Activated naive CD4-positive, alpha-beta T cell treated with anti-CD3 and anti-CD28 coated beads, Interleukin-2, amount 50 U/mL, for 16 hours (primary cell): ENCODE measurements at regions not wholly inside any gene's neighbourhood (a gene's known extent, or its start where the extent isn't known, plus 50 kb on each side); places are given as distances from the start of the nearest gene placed in this dataset.

Experiments
- DNase-seq: peaks from one replicate; pipeline ENCODE4 v3.0.0-alpha.2; 2020

DNA sequence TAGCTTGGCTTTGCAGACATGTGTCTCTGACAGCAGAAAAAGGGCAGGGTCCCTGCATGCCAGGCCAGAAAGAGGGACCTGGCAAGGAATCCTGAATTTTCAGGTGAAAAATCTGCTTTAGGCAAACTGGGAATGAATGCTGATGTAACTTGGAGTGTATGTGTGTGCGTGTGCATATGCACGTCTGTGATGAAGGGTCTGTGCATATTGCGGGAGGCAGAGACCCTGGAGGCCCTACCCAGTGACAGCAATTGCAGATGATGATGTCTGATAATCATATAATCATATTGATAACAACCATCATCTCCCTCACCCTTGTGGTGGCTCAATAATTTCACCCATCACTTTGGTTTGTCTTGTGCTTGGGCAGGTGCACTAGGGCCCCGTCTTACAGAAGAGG is 80.7 kb upstream of the SDK2 start:
- no peak for DNase-seq

DNA sequence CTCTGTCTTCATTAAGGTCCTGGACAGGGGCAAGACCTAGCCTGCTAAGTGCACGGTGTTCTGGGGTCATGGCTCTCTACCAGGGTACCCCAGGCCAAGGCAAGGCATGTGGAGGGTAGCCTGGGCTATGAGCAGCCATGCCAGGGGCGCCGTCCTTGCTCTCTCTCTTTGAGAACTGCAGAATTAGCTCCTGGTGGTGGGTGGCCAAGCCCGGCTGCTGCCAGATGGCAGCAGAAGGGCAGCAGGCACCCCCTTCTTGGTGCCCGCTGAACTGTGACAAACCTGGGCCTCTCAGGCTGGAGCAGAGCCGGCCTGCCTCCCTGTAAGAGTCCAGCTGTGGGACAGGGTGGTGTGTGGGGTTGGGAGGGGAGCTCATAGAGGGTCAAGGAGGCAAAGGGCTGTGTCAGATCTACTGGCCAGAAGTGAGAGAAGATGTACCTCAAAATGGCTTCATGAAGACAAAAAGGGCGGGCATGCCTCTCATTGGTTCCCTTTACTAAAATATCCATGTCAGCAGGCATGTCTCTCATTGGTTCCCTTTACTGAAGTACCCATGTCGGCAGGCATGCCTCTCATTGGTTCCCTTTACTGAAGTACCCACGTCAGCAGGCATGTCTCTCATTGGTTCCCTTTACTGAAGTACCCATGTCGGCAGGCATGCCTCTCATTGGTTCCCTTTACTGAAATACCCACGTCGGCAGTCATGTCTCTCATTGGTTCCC is 81.7 kb upstream of the SDK2 start:
- DNase-seq: no peak

DNA sequence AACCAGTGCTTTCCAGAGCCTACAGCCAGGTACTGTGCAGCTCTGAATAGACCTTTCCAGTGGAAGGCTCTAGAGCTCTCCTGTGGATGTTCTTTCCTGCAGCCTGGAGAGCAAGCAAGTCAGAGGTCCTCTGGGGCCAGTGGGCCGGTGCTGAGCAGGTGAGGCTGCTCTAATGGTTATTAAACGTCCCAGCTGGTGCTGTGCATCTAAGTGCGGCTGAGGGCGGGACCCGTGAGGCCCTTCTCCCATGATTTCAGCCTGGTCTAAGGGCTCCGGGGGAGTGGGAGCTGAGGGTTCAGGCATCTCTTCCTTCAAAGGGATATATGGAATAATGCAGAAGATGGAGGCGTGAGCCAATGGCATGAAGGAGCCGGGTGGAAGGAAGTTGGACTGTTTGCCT is 83.7 kb upstream of the SDK2 start:
- no peak for DNase-seq

DNA sequence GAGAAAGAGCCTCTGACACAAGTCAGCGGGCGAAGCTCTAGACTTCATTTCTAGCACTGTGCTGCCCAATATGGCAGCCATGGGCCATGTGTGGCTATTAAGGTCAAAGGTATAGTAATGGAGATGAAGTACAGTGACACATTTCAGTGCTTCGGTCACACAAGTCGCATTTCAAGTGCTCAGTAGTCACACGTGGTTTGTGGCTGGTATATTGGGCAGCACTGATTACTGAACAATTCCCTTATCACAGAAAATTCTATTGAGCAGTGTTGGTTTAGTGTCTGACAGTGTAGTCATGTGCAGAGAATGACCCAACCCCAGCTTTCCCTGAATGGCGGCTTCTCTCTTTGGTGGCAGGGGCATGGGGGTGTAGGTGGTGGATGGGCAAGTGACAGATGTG is 84.9 kb upstream of the SDK2 start:
- no peak for DNase-seq

DNA sequence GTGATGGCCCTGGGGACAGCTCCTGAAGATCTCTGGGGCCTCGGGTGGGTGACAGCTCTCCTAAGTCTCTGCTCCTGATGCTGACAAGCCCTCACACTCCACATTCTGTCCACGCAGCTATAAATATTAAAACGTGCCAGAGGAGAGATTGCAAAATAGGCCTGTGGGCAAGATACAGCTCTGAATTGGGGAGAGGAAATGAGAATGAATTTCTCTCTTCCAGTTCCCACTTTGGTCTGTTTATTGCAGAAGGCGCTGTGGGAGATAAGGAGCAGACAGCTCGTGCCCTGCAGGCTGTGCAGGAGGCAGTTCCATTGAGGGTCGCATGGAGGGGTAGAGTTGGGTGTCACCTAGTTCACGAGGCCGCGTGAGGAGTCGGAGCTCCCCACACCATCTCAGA is 87.5 kb upstream of the SDK2 start:
- no peak for DNase-seq

DNA sequence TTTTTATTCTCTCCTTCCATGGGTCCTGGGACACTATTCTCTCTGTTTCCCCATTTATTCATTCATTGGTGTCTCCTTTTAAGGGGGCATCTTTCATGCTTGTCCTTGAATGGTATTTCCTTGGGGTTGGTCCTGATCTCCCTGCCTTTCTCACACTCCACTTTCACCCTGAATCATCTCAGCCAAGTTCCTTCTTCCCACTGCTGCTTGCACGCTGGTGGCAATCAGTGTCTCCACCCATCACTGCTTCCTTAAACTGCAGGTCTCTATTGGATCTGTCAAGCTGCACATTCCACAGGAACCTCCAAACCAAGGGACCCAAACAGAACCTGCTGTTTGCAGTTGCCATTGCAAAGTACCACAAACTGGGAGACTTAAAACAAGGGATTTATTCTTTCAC is 89.3 kb upstream of the SDK2 start:
- DNase-seq: no peak

DNA sequence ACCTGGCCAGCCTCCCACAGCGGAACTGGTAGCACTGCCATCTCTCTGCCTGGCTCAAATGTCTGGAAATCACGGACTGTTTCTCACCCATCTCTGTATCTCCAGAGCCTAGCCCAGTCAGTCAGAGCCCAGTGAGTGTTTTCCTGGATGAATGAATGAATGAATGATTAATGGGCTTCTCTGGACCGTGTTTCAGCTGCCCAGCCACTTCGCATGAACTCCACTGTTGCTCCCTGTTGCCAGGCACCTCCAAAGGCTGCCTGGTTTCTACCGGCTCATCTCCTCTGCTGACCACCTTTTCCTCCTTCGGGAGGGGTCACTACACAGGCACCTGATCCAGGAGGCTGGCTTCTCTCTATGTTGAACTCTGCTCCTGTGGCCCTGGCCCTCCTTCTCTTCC is 91.0 kb upstream of the SDK2 start:
- DNase-seq: no peak

DNA sequence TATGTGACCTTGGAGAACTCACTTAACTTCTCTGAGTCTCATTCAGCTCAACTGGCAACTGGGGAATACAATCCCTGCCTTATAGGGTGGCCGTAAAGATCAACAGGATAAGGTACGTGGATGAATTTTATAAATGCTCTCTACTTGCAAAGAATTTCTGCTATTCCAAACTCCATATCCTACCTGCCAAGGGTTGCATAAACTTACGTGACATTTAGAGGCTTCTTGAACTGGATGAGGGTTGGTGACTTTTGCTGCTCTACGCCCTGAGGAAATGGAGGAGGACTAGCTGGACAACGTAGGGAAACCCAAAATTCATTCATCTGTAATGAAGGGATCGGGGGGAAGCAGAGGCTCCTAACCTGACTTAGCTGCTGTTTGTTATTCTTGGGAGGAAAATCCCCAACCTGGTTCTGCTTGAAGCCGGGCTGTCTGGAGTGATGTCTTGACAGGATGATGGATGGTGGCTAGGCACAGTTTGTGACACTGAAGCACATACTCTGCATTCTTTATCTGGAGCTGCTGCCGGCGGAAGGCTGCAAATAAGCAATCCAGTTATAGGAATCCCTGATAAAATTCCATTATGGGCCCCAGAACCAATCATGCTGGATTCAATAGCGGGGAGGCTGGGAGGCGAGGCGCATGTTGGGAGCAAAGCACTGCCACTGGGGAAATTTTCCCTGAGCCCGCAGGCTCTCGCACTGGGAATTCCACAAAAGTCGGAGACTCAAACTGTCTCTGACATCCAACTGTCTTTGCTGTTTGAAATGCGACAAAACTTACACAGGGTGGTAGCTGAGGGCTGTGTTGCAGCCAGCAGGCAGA is 94.7 kb upstream of the SDK2 start:
- no peak for DNase-seq

DNA sequence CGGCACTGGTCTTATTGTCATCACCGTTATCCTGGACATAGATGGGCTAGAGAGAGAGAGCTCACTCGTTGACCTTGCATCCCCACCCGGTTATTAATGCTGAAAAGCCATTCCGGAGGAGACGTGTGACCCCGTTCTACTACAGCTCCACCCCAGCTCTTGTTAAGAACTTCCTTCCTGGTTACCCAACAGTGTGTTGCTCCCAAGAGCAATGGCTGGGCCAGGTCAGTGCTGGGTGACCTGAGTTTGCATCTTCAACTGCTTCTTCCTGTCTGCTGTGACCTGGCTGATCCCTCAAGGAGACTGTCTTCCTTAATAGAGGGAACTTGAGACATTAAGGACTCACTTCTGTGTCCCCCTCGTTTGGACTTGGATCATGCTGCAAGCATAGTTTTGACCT is 96.1 kb upstream of the SDK2 start:
- DNase-seq: no peak

DNA sequence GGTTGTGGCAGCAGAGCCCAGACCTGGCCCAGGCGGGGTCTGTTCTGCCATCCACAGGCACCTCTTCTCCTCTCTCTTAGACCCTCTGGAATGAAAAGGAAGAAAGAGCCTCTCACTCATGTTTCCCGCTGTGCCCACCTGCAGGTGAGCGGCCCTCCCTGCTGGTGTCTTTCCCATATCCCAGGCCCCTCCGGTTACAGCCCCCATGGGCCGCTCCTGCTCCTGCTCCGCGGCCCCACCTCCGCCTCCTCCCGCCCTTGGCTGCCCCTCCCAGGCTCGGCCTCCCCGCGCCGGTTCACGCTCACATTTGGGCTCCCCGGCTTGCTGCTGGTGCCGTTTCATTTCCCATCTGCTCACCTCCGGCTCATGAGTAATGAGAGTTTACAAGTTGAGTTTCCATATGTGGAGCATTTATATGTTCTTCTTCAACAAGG is 98.7 kb upstream of the SDK2 start:
- DNase-seq: no peak

DNA sequence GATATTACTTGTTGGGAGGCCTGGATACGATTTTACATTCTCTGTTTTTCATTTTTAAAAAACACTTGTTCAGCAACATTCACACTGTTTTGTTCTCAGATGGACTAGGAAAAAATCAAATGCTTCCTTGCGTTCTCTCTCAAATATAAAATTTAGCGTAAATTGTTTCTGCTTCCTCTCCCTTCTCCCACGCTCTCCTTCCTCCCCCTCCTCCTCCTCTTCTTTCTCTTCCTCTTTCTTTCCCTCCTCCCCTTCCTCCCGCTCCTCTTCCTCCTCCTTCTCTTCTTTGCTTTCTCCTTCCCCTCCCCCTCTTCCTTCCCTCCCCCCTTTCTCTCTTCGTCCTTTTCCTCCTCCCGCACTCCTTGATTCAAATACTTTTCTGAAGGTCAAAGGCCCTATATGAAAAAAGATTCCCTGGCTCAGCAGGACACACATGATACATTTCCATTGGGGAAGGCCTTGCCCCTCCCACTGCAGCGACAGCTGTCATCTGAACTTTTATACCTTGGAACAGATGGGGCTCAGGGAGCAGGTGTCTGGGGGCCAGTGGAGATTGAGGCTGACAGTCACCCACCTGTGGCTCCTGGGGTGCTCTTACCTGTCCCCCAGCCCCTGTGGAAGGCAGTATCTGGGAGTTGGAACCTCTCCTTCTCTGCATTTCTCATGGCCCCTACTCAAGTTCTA is 99.4 kb upstream of the SDK2 start:
- no peak for DNase-seq

DNA sequence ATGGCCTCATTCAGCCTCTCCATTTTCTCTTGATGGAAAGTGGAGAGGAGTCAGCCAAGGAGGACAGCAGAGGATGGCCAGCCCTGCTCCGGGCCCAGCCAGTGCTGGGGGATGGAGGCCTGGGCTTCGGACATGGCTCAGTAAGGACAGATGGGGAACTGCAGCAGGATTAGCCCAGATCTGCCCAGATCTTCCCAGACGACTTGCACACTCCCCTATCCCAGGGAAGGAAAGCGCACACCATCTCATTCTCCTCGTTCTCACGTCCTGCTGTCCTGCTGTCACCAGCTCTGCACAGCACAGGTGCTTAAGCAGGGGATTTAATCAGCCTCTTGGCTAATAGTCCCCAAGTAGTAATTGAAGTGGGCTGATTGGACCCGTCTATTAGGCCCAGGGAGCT is 100.2 kb upstream of the SDK2 start:
- no peak for DNase-seq

DNA sequence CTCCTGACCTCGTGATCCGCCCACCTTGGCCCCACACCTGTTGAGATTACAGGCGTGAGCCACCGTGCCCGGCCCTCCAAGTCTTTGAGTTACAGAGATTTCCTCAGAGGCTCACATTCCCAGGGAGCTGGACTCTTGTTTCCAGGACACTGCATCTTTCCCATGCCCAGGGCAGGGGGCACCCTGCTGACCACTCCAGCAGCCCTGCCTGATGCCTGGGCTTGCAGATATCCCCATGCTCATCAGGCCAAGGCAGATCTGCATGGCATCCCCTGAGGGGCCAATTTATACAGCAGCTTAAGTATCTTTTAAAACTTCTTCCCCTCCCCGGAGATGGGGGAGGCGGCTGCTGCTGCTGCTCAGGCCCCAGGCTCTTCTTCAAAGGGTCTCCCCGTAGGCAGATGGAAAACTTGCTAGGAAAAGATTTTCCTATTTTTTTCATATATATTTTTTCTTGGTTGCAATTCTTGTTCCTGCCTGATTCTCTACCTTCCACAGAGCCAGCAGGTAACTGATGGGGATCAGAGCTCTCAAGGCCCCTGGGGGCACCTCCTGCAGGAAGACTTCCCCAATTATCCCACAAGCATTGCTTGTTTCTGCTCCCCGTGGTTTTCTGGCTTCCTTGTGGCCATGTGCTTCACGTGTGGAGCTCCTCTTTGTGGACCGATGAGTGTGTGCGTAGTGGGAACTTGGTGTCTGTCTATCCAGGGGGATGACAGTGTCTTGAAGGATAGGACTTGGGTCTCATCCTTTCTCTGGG is 102.2 kb upstream of the SDK2 start:
- DNase-seq: no peak

DNA sequence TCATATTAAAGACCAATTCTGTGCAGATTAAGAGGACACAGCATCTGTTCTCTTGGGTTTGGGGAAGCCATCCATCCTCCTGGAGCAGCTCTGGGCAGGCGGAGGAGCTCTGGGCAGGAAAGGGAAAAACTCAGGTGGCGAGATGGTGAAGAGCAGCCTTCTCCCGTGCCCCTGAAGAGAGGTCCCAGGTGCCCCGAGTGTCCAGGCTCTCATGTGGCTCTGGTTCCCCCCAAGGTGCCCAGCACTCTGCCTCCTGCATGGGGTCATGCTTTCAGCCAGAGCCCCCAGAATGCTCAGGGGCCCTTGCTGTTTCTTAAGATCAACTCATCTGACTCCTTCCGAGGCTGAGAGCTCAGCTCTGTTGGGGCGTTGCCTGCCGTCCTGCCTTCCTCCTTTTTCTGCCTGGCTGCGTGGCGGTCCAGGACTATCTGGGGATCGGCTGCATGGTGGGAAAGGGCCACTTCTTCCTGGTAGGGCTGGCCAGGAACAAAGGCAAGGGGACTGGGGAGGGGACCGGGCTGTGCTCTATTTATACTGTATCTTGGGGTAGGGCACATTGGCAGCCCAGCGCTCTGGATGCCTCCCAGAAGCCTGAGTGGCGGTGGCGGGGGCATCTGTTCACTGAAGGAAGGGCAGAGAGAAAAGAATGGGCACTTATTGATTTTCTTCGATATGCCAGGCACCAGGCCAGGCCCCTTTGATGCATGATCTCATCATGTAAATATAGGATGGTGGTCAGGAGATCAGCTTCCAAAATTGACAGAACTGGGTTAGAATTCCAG is 103.2 kb upstream of the SDK2 start:
- DNase-seq: no peak

DNA sequence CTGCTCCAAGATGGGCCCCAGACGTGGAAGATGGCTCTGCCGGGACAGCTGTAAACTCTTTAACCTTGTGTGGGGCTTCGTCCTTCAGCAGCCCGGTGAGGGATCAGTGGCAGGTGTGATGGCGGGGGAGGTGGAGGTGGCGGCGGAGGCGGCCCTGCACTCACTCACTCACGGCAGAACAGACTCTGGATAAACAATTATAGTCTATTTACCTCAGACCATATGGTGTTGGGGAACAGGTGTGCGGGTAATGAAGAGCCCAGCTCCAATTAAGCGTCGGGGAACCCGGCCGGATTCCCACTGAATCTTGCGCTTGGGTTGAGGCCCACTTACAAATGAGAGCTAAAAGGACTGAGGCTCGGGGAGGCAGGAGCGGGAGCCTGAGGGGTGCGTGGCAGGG is 104.3 kb upstream of the SDK2 start:
- DNase-seq: no peak

DNA sequence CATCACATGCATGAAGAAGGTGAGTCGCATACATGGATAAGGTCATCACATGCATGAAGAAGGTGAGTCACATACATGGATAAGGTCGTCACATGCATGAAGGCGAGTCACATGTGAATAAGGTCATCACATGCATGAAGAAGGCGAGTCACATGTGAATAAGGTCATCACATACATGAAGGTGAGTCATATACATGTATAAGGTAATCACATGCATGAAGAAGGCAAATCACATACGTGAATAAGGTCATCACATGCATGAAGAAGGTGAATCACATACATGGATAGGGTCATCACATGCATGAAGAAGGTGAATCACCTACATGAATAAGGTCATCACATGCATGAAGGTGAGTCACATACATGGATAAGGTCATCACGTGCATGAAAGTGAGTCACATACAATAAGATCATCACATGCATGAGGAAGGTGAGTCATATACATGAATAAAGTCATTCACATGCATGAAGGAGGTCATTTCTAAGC is 105.1 kb upstream of the SDK2 start:
- DNase-seq: no peak

DNA sequence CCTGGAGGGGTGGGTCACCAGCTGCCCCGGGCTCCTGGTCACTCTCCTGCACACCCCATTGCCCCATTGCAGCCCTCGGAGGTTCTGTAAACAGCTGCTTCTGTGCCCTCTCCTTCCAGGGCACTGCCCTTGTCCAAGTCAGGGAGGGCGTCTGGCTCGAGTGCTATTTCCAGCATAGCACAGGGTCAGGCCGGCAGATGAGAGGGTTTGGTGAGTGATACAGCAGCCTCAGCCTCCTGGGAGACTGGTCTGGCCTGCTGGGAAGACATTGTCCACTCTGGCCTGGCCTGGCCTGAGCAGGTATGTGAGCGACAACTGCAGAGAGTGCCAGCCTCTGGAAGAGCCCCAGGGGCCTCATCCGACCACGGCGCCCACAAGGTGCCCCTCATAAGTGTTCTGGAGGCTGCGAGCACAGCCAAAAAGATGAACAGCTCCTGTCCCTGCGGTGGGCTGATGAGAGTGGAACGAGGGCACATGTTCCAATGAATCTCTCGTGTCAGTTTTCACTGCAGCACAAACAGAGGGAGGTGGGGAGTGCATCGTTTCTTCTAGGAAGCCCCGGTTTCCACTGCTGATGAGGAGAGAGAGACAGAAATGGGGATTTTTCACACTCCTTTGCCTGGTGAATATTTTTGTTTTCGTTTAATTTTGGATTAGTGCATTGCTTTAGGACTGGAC is 105.8 kb upstream of the SDK2 start:
- DNase-seq: no peak

DNA sequence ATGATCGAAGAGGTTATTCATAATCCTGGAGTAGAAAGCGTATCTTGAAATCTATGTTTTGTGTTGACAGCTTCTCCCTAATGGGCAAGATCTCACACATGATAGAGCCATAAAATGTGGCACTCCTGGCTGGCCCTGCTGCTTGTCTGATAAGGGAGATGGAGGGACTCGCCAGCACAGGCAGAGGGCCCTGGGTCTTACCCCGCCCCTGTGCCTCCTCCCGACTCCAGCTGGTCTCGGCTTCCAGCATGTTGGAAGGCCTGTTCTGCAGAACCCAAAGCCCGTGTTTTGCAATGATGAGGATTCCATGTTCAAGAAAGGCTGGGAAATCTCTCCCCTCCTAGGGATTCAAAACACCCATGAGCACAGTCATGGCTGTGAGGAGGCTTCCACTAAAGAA is 106.7 kb upstream of the SDK2 start:
- DNase-seq: no peak

DNA sequence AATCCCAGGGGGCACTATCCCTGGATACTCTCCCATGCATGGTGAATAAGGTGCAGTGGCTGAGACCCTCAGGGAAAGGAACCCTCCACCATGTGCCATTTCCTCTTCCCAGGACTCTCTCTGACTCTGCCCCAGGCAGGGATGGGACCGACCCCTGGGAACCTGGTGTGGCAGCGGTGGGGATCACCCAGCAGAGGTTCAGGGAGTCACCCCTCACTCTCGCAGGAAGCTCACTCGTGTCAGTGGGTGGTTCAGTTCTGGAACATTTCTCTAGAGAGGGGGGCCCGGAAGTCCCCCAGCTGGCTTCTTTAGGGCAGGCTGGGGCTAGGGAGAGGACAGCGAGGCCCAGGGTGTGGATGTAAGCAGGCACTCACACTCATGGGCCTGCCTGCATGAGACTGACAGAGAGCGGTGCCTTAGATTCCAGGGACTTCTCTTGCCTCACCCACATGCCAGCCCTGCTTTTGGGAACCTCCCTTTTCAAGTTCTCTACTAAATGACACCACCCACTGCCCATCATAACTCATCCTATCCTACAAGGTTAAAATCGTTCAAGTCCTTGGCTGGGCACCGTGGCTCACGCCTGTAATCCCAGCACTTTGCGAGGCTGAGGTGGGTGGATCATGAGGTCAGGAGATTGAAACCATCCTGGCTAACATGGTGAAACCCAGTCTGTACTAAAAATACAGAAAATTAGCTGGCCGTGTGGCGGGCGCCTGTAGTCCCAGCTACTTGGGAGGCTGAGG is 109.7 kb upstream of the SDK2 start:
- no peak for DNase-seq

DNA sequence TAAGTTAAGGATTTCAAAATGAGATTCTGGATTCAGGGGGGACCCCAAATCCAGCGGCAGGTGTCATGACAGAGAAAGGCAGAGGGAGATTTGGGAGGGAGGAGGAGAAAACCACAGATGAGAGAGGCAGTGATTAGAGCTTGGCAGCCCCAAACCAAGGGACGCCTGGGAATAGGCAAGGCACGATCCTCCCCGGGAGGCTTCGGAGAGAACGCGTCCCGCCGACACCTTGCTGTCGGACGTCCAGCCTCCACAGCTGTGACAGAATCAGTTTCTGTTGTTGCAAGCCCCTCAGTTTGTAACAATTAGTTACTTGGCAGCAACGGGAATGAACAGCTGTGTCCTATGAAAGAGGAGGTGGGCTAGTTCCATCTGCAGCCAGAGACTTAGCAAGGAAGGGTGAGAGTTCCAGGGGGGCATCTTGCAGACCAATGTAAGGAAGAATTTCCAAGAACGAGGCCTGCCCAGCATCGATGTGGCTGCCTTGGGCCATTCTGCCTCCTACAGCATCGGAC is 110.7 kb upstream of the SDK2 start:
- DNase-seq: no peak

DNA sequence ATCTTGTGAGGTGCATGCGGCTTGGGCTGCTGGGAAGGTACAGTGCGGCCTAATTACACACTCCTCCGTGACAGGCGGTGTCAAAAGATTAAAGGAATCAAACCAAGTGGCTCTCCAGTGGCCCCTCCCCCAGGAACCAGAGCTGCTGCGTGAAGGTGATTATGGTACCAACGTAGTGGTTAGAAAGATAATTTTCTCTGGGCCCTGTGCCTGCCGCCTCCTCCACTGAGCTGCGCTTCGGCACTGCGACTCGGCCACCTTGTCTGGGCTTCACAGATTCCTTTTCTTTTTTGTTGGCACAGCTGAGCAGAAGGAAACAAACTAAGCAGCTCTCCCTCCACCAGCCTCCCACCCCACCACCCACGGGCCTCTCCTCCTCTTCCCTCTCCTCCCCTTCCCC is 113.2 kb upstream of the SDK2 start:
- DNase-seq: no peak
